NOMO-1 (cell line): ENCODE measurements at regions not wholly inside any gene's neighbourhood (a gene's known extent, or its start where the extent isn't known, plus 50 kb on each side); places are given as distances from the start of the nearest gene placed in this dataset.
"Not testable (repeated sequence)": the region's sequence is repeated elsewhere in the genome, so short reads cannot be mapped to it uniquely, and the experiment has no call there.

Source experiments
- DNase-seq, 2 experiments: peaks; one replicate each; lab custom pipeline; 2025; ENCODE audit not compliant: unreplicated experiment in 2 of 2; lab: John Stamatoyannopoulos, UW

- no peak for DNase-seq
Measured at GRCh38 chr4:181757098-181757497, 486.1 kb upstream of the TENM3 start.

- no peak for DNase-seq
Measured at GRCh38 chr4:181757910-181758660, 485.1 kb upstream of the TENM3 start.

GRCh38 chr4:181760560-181760959, 482.6 kb upstream of the TENM3 start:
- DNase-seq: no peak

DNA sequence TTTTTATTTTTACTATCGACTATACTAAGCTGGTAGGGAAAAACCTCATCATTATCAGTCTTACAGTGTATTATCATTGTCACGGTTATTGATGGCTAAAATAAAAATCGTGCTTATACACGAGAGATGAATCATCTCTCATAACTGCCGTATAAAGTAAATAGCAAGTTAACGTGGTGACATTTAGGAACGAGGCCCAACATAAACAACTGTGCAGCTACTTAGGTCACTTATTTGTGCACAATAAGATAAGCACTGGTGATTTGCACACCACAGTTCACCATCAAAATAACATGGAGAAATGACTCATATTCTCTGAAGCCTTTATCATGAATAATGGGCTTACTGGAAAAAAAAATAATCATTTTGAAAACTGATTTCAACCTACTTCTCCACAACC, 482.0 kb upstream of the TENM3 start:
- no peak for DNase-seq

- no peak for DNase-seq
Measured at GRCh38 chr4:181766061-181766548, 477.1 kb upstream of the TENM3 start.

GRCh38 chr4:181770971-181771370, 472.2 kb upstream of the TENM3 start:
- no peak for DNase-seq

DNA sequence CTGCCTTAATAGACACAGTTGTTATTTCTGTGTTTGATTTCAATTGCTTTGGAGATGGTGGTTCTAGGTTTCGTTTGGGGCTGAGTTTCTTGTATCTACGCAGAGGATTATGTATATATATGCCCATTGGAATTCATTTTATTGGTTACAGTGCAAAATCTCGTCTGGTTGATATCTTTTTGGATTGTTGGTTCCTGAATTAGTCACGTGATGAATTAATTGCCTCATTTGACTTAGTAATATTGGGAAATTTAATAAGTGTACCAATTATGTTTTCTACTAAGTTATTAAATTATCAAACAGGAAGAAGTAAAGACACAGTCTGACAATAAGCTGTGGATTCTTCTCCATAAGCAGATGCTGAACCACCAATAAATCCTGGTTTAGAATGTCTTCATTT, 467.9 kb upstream of the TENM3 start:
- DNase-seq: no peak

DNA sequence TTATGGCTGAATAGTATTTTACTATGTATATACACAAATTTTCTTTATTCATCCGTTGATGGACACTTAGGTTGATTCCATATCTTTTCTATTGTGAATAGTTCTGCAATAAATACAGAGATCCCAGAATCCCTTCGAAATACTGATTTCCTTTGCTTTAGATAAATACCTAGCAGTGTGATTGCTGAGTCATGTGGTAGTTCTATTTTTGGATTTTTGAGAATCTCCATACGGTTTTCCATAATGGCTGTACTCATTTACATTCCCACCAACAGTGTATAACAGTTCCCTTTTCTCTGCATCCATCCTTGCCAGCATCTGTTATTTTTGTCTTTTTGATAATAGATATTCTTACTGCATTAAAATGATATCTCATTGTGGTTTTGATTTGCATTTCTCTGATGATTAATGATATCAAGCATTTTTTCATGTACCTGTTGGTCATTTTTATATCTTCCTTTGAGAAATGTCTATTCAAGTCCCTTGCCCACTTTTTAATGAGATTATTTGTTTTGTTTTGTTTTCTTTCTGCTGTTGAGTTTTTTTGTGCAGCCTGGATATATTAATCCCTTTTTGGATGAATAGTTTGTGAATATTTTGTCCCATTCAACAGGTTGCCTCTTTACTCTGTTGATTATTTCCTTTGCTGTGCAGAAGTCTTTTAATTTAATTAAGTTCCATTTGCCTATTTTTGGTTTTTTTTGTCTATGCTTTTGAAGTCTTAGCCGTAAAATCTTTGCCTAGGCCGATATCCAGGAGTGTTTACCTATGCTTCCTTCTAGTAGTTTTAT, 466.7 kb upstream of the TENM3 start:
- no peak for DNase-seq

- DNase-seq: no peak
Measured at GRCh38 chr4:181777518-181777917, 465.7 kb upstream of the TENM3 start.

GRCh38 chr4:181784881-181785280, 458.3 kb upstream of the TENM3 start:
- no peak for DNase-seq

- no peak for DNase-seq
Measured at GRCh38 chr4:181792641-181793040, 450.6 kb upstream of the TENM3 start.

DNA sequence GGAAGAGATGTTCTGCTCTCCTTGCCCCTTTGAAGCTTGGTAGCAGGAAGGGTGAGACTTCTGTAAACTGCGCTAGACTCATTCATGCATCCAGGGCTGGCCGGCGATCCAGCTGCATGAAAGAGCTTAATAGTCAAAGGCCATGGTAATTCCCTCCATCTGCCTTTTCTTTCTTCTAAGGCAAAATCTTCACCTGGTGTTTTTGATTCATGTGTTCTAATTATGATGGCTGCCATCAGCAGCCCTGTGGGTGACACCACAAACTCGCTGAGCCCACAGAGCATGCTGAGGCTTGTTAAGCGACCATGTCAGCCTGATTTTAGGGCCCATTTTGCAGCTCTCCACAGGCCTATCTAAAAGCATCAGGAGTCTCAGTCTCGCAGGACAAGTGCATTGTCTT, 450.1 kb upstream of the TENM3 start:
- DNase-seq: no peak

GRCh38 chr4:181796502-181796901, 446.7 kb upstream of the TENM3 start:
- DNase-seq: no peak

DNA sequence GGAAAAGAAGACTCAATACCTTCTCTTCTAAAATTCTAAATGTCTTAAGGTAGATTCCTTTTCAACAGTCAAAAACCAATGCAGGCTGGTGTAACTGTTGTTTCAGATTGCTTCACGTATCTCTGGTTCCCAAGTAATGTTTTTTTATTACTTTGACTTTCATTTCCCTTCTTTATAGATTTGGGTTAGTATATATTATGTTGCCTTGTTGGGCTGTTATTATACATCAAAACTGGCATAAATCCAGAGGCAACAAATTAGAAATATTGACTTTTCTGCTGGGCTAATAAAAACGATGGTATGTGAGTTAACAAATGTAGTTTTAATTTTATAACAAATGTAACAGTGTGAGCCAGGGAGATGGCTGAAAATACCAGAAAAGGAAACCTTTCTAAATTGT, 444.7 kb upstream of the TENM3 start:
- DNase-seq: no peak

DNA sequence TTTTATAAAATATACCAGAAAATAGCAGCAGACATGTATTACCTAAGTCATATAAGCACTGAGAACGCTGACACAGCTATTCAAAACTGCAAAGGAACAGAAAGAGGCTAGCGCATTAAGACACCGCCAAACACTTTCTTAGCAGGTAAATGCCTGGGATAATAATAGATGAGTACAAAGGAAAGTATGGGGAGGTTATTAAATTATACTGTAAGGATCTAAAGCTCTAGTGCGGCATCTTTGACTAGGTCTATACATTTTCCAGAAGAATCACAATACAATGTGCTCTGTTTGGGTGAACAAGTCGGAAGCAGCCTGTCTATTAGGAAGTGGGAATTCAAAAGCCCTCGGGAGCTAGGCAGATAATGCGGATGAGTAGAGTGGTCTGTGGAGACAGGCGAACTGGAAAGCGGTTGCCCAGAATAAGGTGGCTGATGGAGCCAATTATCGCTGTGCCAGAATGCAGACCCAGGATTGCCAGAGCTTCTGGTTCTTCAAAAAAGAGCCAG, 443.6 kb upstream of the TENM3 start:
- DNase-seq: no peak

- DNase-seq: no peak
Measured at GRCh38 chr4:181802207-181802606, 441.0 kb upstream of the TENM3 start.

DNA sequence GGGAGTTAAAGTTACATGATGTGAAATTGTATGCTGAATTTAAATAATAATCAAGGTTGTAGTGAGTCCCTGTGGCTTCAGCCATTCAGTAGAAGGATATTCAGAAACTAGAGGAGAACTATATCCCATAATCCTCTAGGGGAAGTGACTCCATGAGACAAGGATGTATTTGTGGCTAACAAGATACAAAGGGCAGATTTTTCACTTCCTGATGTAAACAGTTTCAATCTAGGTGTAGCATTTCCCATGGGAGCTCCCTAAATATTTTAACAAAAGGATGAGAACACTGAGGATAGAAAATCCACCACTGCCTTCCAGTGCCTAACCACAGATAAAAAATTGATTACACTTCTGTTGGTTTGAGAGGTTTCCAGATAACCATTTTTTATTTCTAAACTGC, 435.4 kb upstream of the TENM3 start:
- DNase-seq: no peak

GRCh38 chr4:181810711-181811110, 432.5 kb upstream of the TENM3 start:
- DNase-seq: no peak

GRCh38 chr4:181811550-181811949, 431.7 kb upstream of the TENM3 start:
- DNase-seq: not testable (repeated sequence)

GRCh38 chr4:181819946-181820345, 423.3 kb upstream of the TENM3 start:
- DNase-seq: no peak

DNA sequence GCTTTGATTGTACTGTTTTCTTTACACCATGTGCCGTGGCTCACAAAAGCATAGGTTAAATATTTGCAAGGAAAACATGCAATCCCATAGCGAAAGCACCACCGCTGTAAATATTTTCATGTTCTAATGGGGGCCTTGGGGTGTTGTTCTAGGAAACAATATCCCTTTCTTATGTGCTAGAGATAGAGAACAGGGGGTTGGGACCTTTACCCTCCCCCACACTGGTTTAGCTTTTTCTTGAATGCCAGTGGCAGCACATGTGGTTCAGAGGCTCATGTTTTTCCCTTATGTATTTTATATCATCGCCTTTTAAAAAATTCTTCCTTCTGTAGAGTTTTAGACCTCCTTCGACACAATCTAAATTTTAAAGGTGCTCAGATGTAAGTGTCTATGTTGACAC, 422.6 kb upstream of the TENM3 start:
- DNase-seq: no peak
